SK-N-SH (cell line): ENCODE measurements at regions not wholly inside any gene's neighbourhood (a gene's known extent, or its start where the extent isn't known, plus 50 kb on each side); places are given as distances from the start of the nearest gene placed in this dataset.

ENCODE experiments used
- CTCF ChIA-PET: fragments of 300-600, 350-600 bp; formaldehyde crosslinking; extraction: SDS; loops from one replicate; lab custom pipeline; 2021; lab: Yijun Ruan, JAX
- POLR2A ChIA-PET: fragments of 350-600 bp; sonication (Branson Sonifier 250); formaldehyde crosslinking; extraction: SDS; loops from one replicate; lab custom pipeline; 2020; ENCODE audit warnings: antibody characterized with exemption, inconsistent platforms; lab: Yijun Ruan, JAX
- DNase-seq: peaks from one replicate; pipeline ENCODE4 v3.0.0; 2012
- H2AFZ ChIP-seq: fragments of 200-600 bp; sonication (generic); 2 replicates; pipeline ENCODE4 v1.8.1; 2016; ENCODE audit warnings: antibody characterized with exemption, mild to moderate bottlenecking, low read depth
- H3F3A ChIP-seq: fragments of 200-600 bp; sonication (generic); replicated peaks from 2 replicates; pipeline ENCODE3; 2016; ENCODE audit warnings: antibody characterized with exemption, mild to moderate bottlenecking; ENCODE audit not compliant: insufficient read depth
- H3K27ac ChIP-seq, 2 experiments: fragments of 200-500 bp in 1 of 2; fragments of 200-600 bp in 1 of 2; sonication (Bioruptor generic) in 1 of 2; sonication (generic), shearing (Covaris generic) in 1 of 2; 2 replicates each; pipeline versions ENCODE4 v1.5.1 to v1.6.1; 2014 to 2016; ENCODE audit warnings: low read depth in 2 of 2, inconsistent platforms in 1 of 2, low read length in 1 of 2, mild to moderate bottlenecking in 1 of 2, mixed read lengths in 1 of 2
- H3K27me3 ChIP-seq: fragments of 200-600 bp; sonication (generic), shearing (Covaris generic); 2 replicates; pipeline ENCODE4 v1.6.1; 2016; ENCODE audit warnings: mixed run types; ENCODE audit not compliant: insufficient read depth
- H3K36me3 ChIP-seq, 2 experiments: fragments of 200-500 bp in 1 of 2; fragments of 200-600 bp in 1 of 2; sonication (Bioruptor generic) in 1 of 2; sonication (generic) in 1 of 2; replicated peaks in 1 of 2; 2 replicates each; pipeline versions ENCODE3 to v1.5.1; 2014 to 2016; ENCODE audit warnings: low read length in 1 of 2, mild to moderate bottlenecking in 1 of 2; ENCODE audit not compliant: insufficient read depth in 2 of 2, control insufficient read depth in 1 of 2
- H3K4me1 ChIP-seq, 2 experiments: fragments of 200-500 bp in 1 of 2; fragments of 200-600 bp in 1 of 2; sonication (Bioruptor generic) in 1 of 2; sonication (generic), shearing (Covaris generic) in 1 of 2; 2 replicates each; pipeline versions ENCODE4 v1.5.1 to v1.6.1; 2014 to 2016; ENCODE audit warnings: low read depth in 1 of 2, low read length in 1 of 2, mixed run types in 1 of 2; ENCODE audit not compliant: insufficient read depth in 2 of 2, control insufficient read depth in 1 of 2
- H3K4me2 ChIP-seq: fragments of 200-600 bp; sonication (generic), shearing (Covaris generic); 2 replicates; pipeline ENCODE4 v1.6.1; 2017; ENCODE audit warnings: mixed run types
- H3K4me3 ChIP-seq, 2 experiments: fragments of 200-500 bp in 1 of 2; fragments of 200-600 bp in 1 of 2; sonication (Bioruptor generic) in 1 of 2; sonication (generic), shearing (Covaris generic) in 1 of 2; 2 replicates each; pipeline versions ENCODE4 v1.5.1 to v1.8.1; 2014 to 2016; ENCODE audit warnings: low read depth in 2 of 2, inconsistent platforms in 1 of 2, low read length in 1 of 2, mild to moderate bottlenecking in 1 of 2, mixed read lengths in 1 of 2, moderate library complexity in 1 of 2
- H3K79me2 ChIP-seq: fragments of 200-600 bp; sonication (generic); 2 replicates; pipeline ENCODE4 v1.8.1; 2017; ENCODE audit warnings: mild to moderate bottlenecking; ENCODE audit not compliant: insufficient read depth
- H3K9ac ChIP-seq: fragments of 200-600 bp; sonication (generic); 2 replicates; pipeline ENCODE4 v1.6.1; 2017; ENCODE audit warnings: mixed run types
- H3K9me2 ChIP-seq: fragments of 200-600 bp; sonication (generic); 2 replicates; pipeline ENCODE4 v1.6.1; 2017; ENCODE audit warnings: mixed run types
- H3K9me3 ChIP-seq: fragments of 200-600 bp; sonication (generic); 2 replicates; pipeline ENCODE4 v1.6.1; 2017; ENCODE audit warnings: mixed run types, mild to moderate bottlenecking, moderate library complexity
- H4K20me1 ChIP-seq: fragments of 200-600 bp; sonication (generic); 2 replicates; pipeline ENCODE4 v1.6.1; 2017; ENCODE audit warnings: mild to moderate bottlenecking, mixed run types; ENCODE audit not compliant: insufficient read depth
- CHD2 ChIP-seq: fragments of 150-350 bp; IDR thresholded peaks from 2 replicates; pipeline ENCODE4 v1.6.1; 2018; ENCODE audit warnings: low read length; ENCODE audit not compliant: partially characterized antibody
- ELF1 ChIP-seq: IDR thresholded peaks from 2 replicates; pipeline ENCODE4 v1.4.0; 2012
- EP300 ChIP-seq, 2 experiments: IDR thresholded peaks; 2 replicates each; pipeline versions ENCODE4 v1.4.0 to v1.6.1; 2012; ENCODE audit warnings: borderline replicate concordance in 1 of 2, low read depth in 1 of 2, low read length in 1 of 2
- EZH2phosphoT487 ChIP-seq: fragments of 200-600 bp; sonication (generic); IDR thresholded peaks from 2 replicates; pipeline ENCODE4 v1.6.1; 2017; ENCODE audit warnings: low read depth, mixed run types, mild to moderate bottlenecking, antibody characterized with exemption, moderate library complexity, borderline replicate concordance
- FOSL2 ChIP-seq: IDR thresholded peaks from 2 replicates; pipeline ENCODE4 v1.4.0; 2012; ENCODE audit warnings: low read depth, mild to moderate bottlenecking, moderate library complexity, borderline replicate concordance
- GABPA ChIP-seq: IDR thresholded peaks from 2 replicates; pipeline ENCODE4 v1.4.0; 2012; ENCODE audit warnings: low read depth, mild to moderate bottlenecking
- MXI1 ChIP-seq: IDR thresholded peaks from 2 replicates; pipeline ENCODE4 v1.6.1; 2012; ENCODE audit warnings: mild to moderate bottlenecking, low read depth, low read length, improper control_type of control experiment
- NFIC ChIP-seq: IDR thresholded peaks from 2 replicates; pipeline ENCODE4 v1.4.0; 2012; ENCODE audit warnings: borderline replicate concordance
- NRF1 ChIP-seq: IDR thresholded peaks from 2 replicates; pipeline ENCODE4 v1.6.1; 2012; ENCODE audit warnings: low read depth, mild to moderate bottlenecking, low read length
- PBX3 ChIP-seq: IDR thresholded peaks from 2 replicates; pipeline ENCODE4; 2012
- POLR2AphosphoS5 ChIP-seq: IDR thresholded peaks from 2 replicates; pipeline ENCODE4 v1.6.1; 2012; ENCODE audit warnings: low read depth, low read length
- RAD21 ChIP-seq: IDR thresholded peaks from 2 replicates; pipeline ENCODE4 v1.6.1; 2012; ENCODE audit warnings: mild to moderate bottlenecking, low read length
- RCOR1 ChIP-seq: fragments of 150-350 bp; IDR thresholded peaks from 2 replicates; pipeline ENCODE4 v1.6.1; 2017; ENCODE audit warnings: antibody characterized with exemption, low read length
- REST ChIP-seq: IDR thresholded peaks from 2 replicates; pipeline ENCODE4 v1.6.1; 2012; ENCODE audit warnings: mild to moderate bottlenecking, low read depth, low read length, moderate library complexity
- RXRA ChIP-seq: IDR thresholded peaks from 2 replicates; pipeline ENCODE4 v1.4.0; 2012; ENCODE audit warnings: low read depth, mild to moderate bottlenecking, borderline replicate concordance
- SIN3A ChIP-seq: IDR thresholded peaks from 2 replicates; pipeline ENCODE4 v1.6.1; 2012; ENCODE audit warnings: low read depth, mild to moderate bottlenecking, low read length, moderate library complexity, borderline replicate concordance
- SMC3 ChIP-seq: IDR thresholded peaks from 2 replicates; pipeline ENCODE4 v1.6.1; 2012; ENCODE audit warnings: low read depth, low read length, improper control_type of control experiment
- ZBTB33 ChIP-seq: IDR thresholded peaks from 2 replicates; pipeline ENCODE4 v1.4.0; 2012; ENCODE audit warnings: low read depth, borderline replicate concordance
- WGBS: methylation state at CpG from one replicate; pipeline ENCODE4 v1.1.6; 2017; ENCODE audit warnings: low lambda C conversion rate; 5-methylcytosine and 5-hydroxymethylcytosine counted together

GRCh38 chr2:235194836-235195235 lies 243.0 kb downstream of the SH3BP4 start:
- TF ChIP-seq REST (no peak), PBX3 (no peak), SMC3 (no peak), ELF1 (no peak), RXRA (no peak), CHD2 (no peak), GABPA (no peak), FOSL2 (no peak), NFIC (no peak), MXI1 (no peak)
- no peaks in the 10 kb centered on the region for H4K20me1 ChIP-seq
- no peaks in the 10 kb centered on the region; the same call in 1 of the 2 replicates for H3K27me3 ChIP-seq
- no peaks in the 10 kb centered on the region for H3F3A ChIP-seq
- POLR2A ChIA-PET = no interaction called here
- no peaks in the 10 kb centered on the region for H3K79me2 ChIP-seq
- no peaks in the 10 kb centered on the region for H3K36me3 ChIP-seq
- H3K4me1 ChIP-seq = no peaks in the 10 kb centered on the region
- WGBS = 48% methylated on average over 3 of the region's 3 CpGs
- H3K4me3 ChIP-seq = no peak overlapping the region
- CTCF ChIA-PET = interaction anchor here (1.0 to 1.7 kb wide), 2 partner anchors 18 to 78 kb away, joined by 3 to 4 read pairs; no protein-coding TSS in a partner anchor
- H2AFZ ChIP-seq = no peak overlapping the region
- DNase-seq = no peak
- H3K4me2 ChIP-seq = no peak overlapping the region
- no peak overlapping the region for H3K27ac ChIP-seq
- no peak overlapping the region for H3K9ac ChIP-seq
- no peaks in the 10 kb centered on the region for H3K9me2 ChIP-seq
- no peaks in the 10 kb centered on the region for H3K9me3 ChIP-seq

- H3K9me2 ChIP-seq = no peaks in the 10 kb centered on the region
- no peak overlapping the region for H2AFZ ChIP-seq
- H3K4me2 ChIP-seq = no peak overlapping the region
- no peaks in the 10 kb centered on the region for H4K20me1 ChIP-seq
- no peak overlapping the region for H3K4me3 ChIP-seq
- H3K36me3 ChIP-seq = no peaks in the 10 kb centered on the region
- no peak overlapping the region for H3K9ac ChIP-seq
- no peaks in the 10 kb centered on the region; a peak in 1 of 4 replicates for H3K4me1 ChIP-seq
- whole genome bisulfite sequencing = 51% methylated on average over 5 of the region's 5 CpGs
- DNase-seq = no peak
- ChIA-PET CTCF (no interaction called here), POLR2A (no interaction called here)
- no peak overlapping the region for H3K27ac ChIP-seq
- no peaks in the 10 kb centered on the region for H3F3A ChIP-seq
- H3K9me3 ChIP-seq = no peaks in the 10 kb centered on the region
- H3K79me2 ChIP-seq = no peaks in the 10 kb centered on the region
- no peaks in the 10 kb centered on the region; the same call in 1 of the 2 replicates for H3K27me3 ChIP-seq
- TF ChIP-seq SIN3A (no peak), NRF1 (no peak), MXI1 (no peak), POLR2AphosphoS5 (no peak), EP300 (IDR thresholded peaks at IDR 0.05; ENCODE audit: borderline replicate concordance in 1 of 2, low read depth in 1 of 2, low read length in 1 of 2) (no peak), RAD21 (no peak), EZH2phosphoT487 (no peak), ZBTB33 (no peak), RXRA (no peak), RCOR1 (no peak), REST (no peak)
Measured at GRCh38 chr2:235195921-235196320, 244.1 kb downstream of the SH3BP4 start.
